Natural killer cell (primary cell): ENCODE measurements at regions not wholly inside any gene's neighbourhood (a gene's known extent, or its start where the extent isn't known, plus 50 kb on each side); places are given as distances from the start of the nearest gene placed in this dataset.

Experiments
- ATAC-seq, 3 donors: fragments of 150-1000 bp in 2 of 3; fragments of 200-7000 bp in 1 of 3; cut with Tn5 transposase; 1 replicate in 1 of 3; 2 replicates in 2 of 3; pipeline ENCODE4 v1.10.0; 2021; ENCODE audit warnings: mild to moderate bottlenecking in 2 of 3, moderate library complexity in 2 of 3
- DNase-seq, 2 donors: peaks; one replicate each; pipeline versions ENCODE4 v3.0.0 to v3.0.0-alpha.2; 2013 to 2021; ENCODE audit warnings: mixed read lengths in 1 of 2
- H3K27ac ChIP-seq: one replicate; pipeline ENCODE4 v1.5.1; 2013; ENCODE audit warnings: mild to moderate bottlenecking, low read length
- H3K27me3 ChIP-seq: one replicate; pipeline ENCODE4 v1.6.1; 2013; ENCODE audit warnings: low read length; ENCODE audit not compliant: control insufficient read depth, insufficient read depth
- H3K36me3 ChIP-seq: one replicate; pipeline ENCODE4 v1.6.1; 2013; ENCODE audit warnings: low read length; ENCODE audit not compliant: control insufficient read depth, insufficient read depth
- H3K4me1 ChIP-seq: one replicate; pipeline ENCODE4 v1.6.1; 2013; ENCODE audit warnings: low read length; ENCODE audit not compliant: control insufficient read depth, insufficient read depth
- H3K4me3 ChIP-seq: one replicate; pipeline ENCODE4 v1.5.1; 2013; ENCODE audit warnings: low read length
- H3K9me3 ChIP-seq: one replicate; pipeline ENCODE4 v1.6.1; 2013; ENCODE audit warnings: low read length; ENCODE audit not compliant: control insufficient read depth, insufficient read depth
- H3K27ac Mint-ChIP-seq, 2 donors: one replicate each; pipeline ENCODE4 v1.8.0; 2022; ENCODE audit warnings: mild to moderate bottlenecking in 2 of 2, mixed read lengths in 2 of 2, moderate library complexity in 1 of 2
- H3K27me3 Mint-ChIP-seq, 2 donors: one replicate each; pipeline ENCODE4 v1.8.0; 2022; ENCODE audit warnings: low read depth in 2 of 2, mixed read lengths in 2 of 2
- H3K36me3 Mint-ChIP-seq: one replicate; pipeline ENCODE4 v1.8.0; 2022; ENCODE audit warnings: mixed read lengths
- H3K4me1 Mint-ChIP-seq, 2 donors: one replicate each; pipeline ENCODE4 v1.8.0; 2022; ENCODE audit warnings: mixed read lengths in 2 of 2
- H3K4me3 Mint-ChIP-seq: one replicate; pipeline ENCODE4 v1.8.0; 2022; ENCODE audit warnings: mild to moderate bottlenecking, moderate library complexity, mixed read lengths
- H3K9me3 Mint-ChIP-seq, 2 donors: one replicate each; pipeline ENCODE4 v1.8.0; 2022; ENCODE audit warnings: mixed read lengths in 2 of 2
- WGBS: methylation state at CpG from one replicate; pipeline ENCODE4 v1.1.7; 2013; ENCODE audit warnings: missing lambda C conversion rate; ENCODE audit not compliant: insufficient coverage; 5-methylcytosine and 5-hydroxymethylcytosine counted together
- intact Hi-C: fragments of 100-400 bp; cut with micrococcal nuclease; formaldehyde crosslinking; loops from one replicate; pipeline ENCODE4 v1.14.2; 2022
- TF ChIP-seq, protein P1 (sequence below): fragments of 200-600 bp; IDR thresholded peaks from one replicate; pipeline ENCODE4 v1.8.0; 2022; ENCODE audit warnings: antibody characterized with exemption

DNA sequence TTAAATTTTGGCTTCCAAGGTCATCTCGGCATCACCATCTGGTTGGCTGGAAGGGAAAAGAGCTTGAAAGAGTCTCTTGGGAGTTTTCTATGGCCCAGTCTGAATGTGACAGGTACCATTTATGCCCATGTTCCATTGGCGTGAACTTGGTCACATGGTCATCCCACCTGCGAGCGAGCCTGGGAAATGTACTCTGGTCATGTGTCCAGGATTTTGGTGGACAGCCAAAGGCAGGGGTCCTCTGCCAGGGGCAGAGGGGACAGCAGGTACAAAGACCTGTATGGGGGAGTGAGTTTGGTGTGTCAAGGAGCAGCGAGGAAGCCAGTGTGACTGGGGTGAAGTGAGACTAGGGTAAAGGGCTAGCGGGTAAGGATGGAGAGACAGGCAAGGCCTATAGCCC is 112.6 kb downstream of the CDC5L start:
- no peak overlapping the region for H3K4me3 Mint-ChIP-seq
- peaks cover 16 to 19% of the 10 kb centered on the region in 2 donors for H3K27me3 Mint-ChIP-seq
- Histone ChIP-seq H3K9me3 (no peaks in the 10 kb centered on the region), H3K4me3 (no peak overlapping the region), H3K36me3 (no peaks in the 10 kb centered on the region), H3K27me3 (no peaks in the 10 kb centered on the region), H3K4me1 (no peaks in the 10 kb centered on the region), H3K27ac (no peak overlapping the region)
- H3K4me1 Mint-ChIP-seq: no peaks in the 10 kb centered on the region
- intact Hi-C loops: no loop called here
- ATAC-seq (no peak), DNase-seq (no peak)
- H3K27ac Mint-ChIP-seq: no peak overlapping the region
- H3K36me3 Mint-ChIP-seq: no peaks in the 10 kb centered on the region
- 93% methylated on average over 5 of the region's 6 CpGs for whole genome bisulfite sequencing
- TF ChIP-seq, protein P1, sequence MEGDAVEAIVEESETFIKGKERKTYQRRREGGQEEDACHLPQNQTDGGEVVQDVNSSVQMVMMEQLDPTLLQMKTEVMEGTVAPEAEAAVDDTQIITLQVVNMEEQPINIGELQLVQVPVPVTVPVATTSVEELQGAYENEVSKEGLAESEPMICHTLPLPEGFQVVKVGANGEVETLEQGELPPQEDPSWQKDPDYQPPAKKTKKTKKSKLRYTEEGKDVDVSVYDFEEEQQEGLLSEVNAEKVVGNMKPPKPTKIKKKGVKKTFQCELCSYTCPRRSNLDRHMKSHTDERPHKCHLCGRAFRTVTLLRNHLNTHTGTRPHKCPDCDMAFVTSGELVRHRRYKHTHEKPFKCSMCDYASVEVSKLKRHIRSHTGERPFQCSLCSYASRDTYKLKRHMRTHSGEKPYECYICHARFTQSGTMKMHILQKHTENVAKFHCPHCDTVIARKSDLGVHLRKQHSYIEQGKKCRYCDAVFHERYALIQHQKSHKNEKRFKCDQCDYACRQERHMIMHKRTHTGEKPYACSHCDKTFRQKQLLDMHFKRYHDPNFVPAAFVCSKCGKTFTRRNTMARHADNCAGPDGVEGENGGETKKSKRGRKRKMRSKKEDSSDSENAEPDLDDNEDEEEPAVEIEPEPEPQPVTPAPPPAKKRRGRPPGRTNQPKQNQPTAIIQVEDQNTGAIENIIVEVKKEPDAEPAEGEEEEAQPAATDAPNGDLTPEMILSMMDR: no peak
- H3K9me3 Mint-ChIP-seq: no peaks in the 10 kb centered on the region

DNA sequence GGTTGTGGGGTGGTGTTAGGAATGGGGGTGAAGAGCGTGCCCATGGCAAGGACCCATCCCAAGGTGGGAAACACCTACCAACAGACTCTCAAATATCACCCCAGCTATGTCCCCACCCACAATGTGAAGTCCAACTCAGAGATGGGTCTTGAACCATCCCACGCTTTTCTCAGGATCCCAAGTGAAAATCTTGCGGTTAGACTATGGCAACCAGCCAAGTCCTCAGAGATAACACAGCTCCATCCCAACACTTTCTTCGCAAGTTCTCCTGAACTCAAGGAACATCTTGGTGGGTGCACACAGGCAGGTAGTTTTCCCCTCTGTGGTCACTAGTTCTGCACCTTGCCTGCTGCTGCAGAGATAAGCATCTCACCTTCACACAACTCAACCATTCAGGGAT is 116.0 kb downstream of the CDC5L start:
- WGBS: 93% methylated on average over 2 of the region's 4 CpGs

DNA sequence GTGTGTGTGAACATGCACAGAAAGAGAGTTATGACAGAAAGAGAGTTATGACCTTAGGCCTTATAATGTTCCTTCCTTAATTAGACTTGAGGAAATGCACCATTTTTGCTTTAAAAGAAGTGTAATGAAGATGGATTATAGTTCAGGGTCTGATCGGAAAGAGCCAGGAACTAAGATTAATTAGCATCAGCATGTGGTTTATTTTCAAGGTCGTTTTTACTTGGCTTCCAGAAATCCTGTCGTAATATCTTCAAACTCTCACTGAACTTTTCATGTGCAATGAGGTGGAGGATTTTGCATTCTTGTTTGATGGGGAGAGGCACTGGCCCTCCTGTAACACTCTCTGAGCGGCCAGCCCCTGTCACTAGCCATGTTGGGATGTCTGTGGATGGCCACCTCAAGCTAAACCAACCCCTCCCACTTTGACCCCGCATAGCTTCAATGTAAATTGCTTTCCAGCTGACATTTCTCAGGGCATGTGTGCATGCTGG is 116.8 kb downstream of the CDC5L start:
- WGBS: 39% methylated on average over 2 of the region's 5 CpGs
- H3K36me3 ChIP-seq: no peaks in the 10 kb centered on the region
- TF ChIP-seq, protein P1: no peak
- no peaks in the 10 kb centered on the region for H3K4me1 ChIP-seq
- H3K9me3 Mint-ChIP-seq: no peaks in the 10 kb centered on the region
- ATAC-seq (no peak), DNase-seq (no peak)
- H3K36me3 Mint-ChIP-seq: no peaks in the 10 kb centered on the region
- H3K27me3 Mint-ChIP-seq: peaks cover 16 to 24% of the 10 kb centered on the region in 2 donors
- no peak overlapping the region for H3K4me3 ChIP-seq
- intact Hi-C loops: no loop called here
- H3K4me3 Mint-ChIP-seq: no peak overlapping the region
- no peak overlapping the region for H3K27ac Mint-ChIP-seq
- no peaks in the 10 kb centered on the region for H3K27me3 ChIP-seq
- H3K27ac ChIP-seq: no peak overlapping the region
- no peaks in the 10 kb centered on the region for H3K9me3 ChIP-seq
- no peaks in the 10 kb centered on the region for H3K4me1 Mint-ChIP-seq

More for the DNA sequence above, 116.0 kb downstream of the CDC5L start:
- no peaks in the 10 kb centered on the region for H3K36me3 ChIP-seq
- TF ChIP-seq, protein P1: no peak
- no peaks in the 10 kb centered on the region for H3K27me3 ChIP-seq
- Mint-ChIP-seq H3K9me3 (no peaks in the 10 kb centered on the region), H3K4me3 (no peak overlapping the region), H3K27ac (no peak overlapping the region), H3K36me3 (no peaks in the 10 kb centered on the region), H3K4me1 (no peaks in the 10 kb centered on the region), H3K27me3 (peaks cover 13 to 24% of the 10 kb centered on the region in 2 donors)
- H3K27ac ChIP-seq: no peak overlapping the region
- no peaks in the 10 kb centered on the region for H3K4me1 ChIP-seq
- H3K9me3 ChIP-seq: no peaks in the 10 kb centered on the region
- DNase-seq (no peak), ATAC-seq (no peak)
- H3K4me3 ChIP-seq: no peak overlapping the region
- intact Hi-C loops: no loop called here

DNA sequence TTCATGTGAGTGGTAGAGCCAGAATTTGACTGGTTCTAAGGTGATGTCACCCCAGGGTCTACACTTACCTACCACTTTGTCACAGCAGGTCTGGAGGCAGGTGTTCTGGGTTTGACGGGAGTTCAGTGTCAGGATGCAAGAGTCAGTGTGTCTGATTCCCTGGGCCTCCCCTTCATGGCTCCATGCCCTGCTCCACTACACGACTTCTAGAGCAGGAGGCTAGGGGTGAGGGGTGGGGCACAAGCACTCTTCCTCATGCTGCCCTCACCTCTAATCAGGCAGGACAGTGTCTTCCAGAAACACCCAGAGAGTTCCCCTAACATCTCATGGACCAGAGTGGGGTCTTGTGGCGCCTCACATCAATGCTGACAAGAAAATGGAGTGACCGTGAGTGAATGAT is 118.2 kb downstream of the CDC5L start:
- no peaks in the 10 kb centered on the region for H3K9me3 ChIP-seq
- Mint-ChIP-seq H3K4me3 (no peak overlapping the region), H3K9me3 (no peaks in the 10 kb centered on the region), H3K27me3 (peaks cover 13 to 24% of the 10 kb centered on the region in 2 donors), H3K27ac (no peak overlapping the region), H3K4me1 (no peaks in the 10 kb centered on the region), H3K36me3 (no peaks in the 10 kb centered on the region)
- TF ChIP-seq, protein P1: no peak
- H3K4me1 ChIP-seq: no peaks in the 10 kb centered on the region
- no peaks in the 10 kb centered on the region for H3K36me3 ChIP-seq
- no peak overlapping the region for H3K4me3 ChIP-seq
- DNase-seq (no peak), ATAC-seq (no peak)
- 94% methylated on average over 3 of the region's 4 CpGs for WGBS
- H3K27me3 ChIP-seq: no peaks in the 10 kb centered on the region
- intact Hi-C loops: no loop called here
- H3K27ac ChIP-seq: no peak overlapping the region
